WTC11 (cell line): ENCODE measurements at regions not wholly inside any gene's neighbourhood (a gene's known extent, or its start where the extent isn't known, plus 50 kb on each side); places are given as distances from the start of the nearest gene placed in this dataset.

Source experiments
- ATF6 ChIP-seq: sonication (generic); formaldehyde crosslinking; IDR thresholded peaks from 2 replicates; pipeline ENCODE4 v1.8.1; 2023; ENCODE audit warnings: mild to moderate bottlenecking, missing genetic modification reagents
- CREB1 ChIP-seq: sonication (generic); formaldehyde crosslinking; IDR thresholded peaks from 2 replicates; pipeline ENCODE4 v1.8.0; 2023; ENCODE audit warnings: mild to moderate bottlenecking, missing genetic modification reagents
- EMX1 ChIP-seq: fragments of 250-450 bp; sonication (Bioruptor Pico); IDR thresholded peaks from 2 replicates; pipeline ENCODE4 v1.8.0; 2021; ENCODE audit warnings: mild to moderate bottlenecking
- ESRRA ChIP-seq: sonication (generic); formaldehyde crosslinking; IDR thresholded peaks from 2 replicates; pipeline ENCODE4 v1.8.1; 2022; ENCODE audit warnings: mild to moderate bottlenecking, missing genetic modification reagents, borderline replicate concordance
- HMGA2 ChIP-seq: fragments of 250-450 bp; sonication (Bioruptor Pico); IDR thresholded peaks from 2 replicates; pipeline ENCODE4 v1.4.0; 2021; ENCODE audit warnings: mild to moderate bottlenecking, moderate library complexity
- JUN ChIP-seq: sonication (generic); formaldehyde crosslinking; IDR thresholded peaks from 2 replicates; pipeline ENCODE4 v1.8.0; 2023; ENCODE audit warnings: mild to moderate bottlenecking, missing genetic modification reagents
- NR1H2 ChIP-seq: sonication (generic); formaldehyde crosslinking; IDR thresholded peaks from 2 replicates; pipeline ENCODE4 v1.9.0; 2021; ENCODE audit warnings: mild to moderate bottlenecking, moderate library complexity, missing genetic modification reagents
- NR3C1 ChIP-seq: sonication (generic); formaldehyde crosslinking; conservative IDR thresholded peaks from 2 replicates; pipeline ENCODE4 v1.8.1; 2023; ENCODE audit warnings: low read depth, mild to moderate bottlenecking, missing genetic modification reagents
- TEAD1 ChIP-seq: sonication (generic); formaldehyde crosslinking; IDR thresholded peaks from 2 replicates; pipeline ENCODE4 v1.8.0; 2022; ENCODE audit warnings: mild to moderate bottlenecking, missing genetic modification reagents
- TF ChIP-seq, protein P1 (sequence below): sonication (generic); formaldehyde crosslinking; IDR thresholded peaks from 2 replicates; pipeline ENCODE4 v1.8.0; 2023; ENCODE audit warnings: missing genetic modification reagents, mild to moderate bottlenecking, borderline replicate concordance
- TF ChIP-seq, protein P2 (sequence below): fragments of 200-600 bp; IDR thresholded peaks from 2 replicates; pipeline ENCODE4 v1.8.0; 2022; ENCODE audit warnings: antibody characterized with exemption
- TF ChIP-seq, protein P3 (sequence below): sonication (generic); formaldehyde crosslinking; conservative IDR thresholded peaks from 2 replicates; pipeline ENCODE4 v1.8.1; 2022; ENCODE audit warnings: mild to moderate bottlenecking, missing genetic modification reagents
- TF ChIP-seq, protein P4 (sequence below): sonication (generic); formaldehyde crosslinking; IDR thresholded peaks from 2 replicates; pipeline ENCODE4 v1.8.0; 2022; ENCODE audit warnings: mild to moderate bottlenecking, missing genetic modification reagents

- TF ChIP-seq HMGA2 (CRISPR knock-in tag) (no peak), EMX1 (CRISPR knock-in tag) (no peak), ATF6 (CRISPR knock-in tag) (no peak), TEAD1 (CRISPR knock-in tag) (no peak), NR1H2 (no peak), JUN (no peak), NR3C1 (CRISPR knock-in tag) (no peak), ESRRA (CRISPR knock-in tag) (no peak), CREB1 (CRISPR knock-in tag) (no peak)
- TF ChIP-seq, protein P1, sequence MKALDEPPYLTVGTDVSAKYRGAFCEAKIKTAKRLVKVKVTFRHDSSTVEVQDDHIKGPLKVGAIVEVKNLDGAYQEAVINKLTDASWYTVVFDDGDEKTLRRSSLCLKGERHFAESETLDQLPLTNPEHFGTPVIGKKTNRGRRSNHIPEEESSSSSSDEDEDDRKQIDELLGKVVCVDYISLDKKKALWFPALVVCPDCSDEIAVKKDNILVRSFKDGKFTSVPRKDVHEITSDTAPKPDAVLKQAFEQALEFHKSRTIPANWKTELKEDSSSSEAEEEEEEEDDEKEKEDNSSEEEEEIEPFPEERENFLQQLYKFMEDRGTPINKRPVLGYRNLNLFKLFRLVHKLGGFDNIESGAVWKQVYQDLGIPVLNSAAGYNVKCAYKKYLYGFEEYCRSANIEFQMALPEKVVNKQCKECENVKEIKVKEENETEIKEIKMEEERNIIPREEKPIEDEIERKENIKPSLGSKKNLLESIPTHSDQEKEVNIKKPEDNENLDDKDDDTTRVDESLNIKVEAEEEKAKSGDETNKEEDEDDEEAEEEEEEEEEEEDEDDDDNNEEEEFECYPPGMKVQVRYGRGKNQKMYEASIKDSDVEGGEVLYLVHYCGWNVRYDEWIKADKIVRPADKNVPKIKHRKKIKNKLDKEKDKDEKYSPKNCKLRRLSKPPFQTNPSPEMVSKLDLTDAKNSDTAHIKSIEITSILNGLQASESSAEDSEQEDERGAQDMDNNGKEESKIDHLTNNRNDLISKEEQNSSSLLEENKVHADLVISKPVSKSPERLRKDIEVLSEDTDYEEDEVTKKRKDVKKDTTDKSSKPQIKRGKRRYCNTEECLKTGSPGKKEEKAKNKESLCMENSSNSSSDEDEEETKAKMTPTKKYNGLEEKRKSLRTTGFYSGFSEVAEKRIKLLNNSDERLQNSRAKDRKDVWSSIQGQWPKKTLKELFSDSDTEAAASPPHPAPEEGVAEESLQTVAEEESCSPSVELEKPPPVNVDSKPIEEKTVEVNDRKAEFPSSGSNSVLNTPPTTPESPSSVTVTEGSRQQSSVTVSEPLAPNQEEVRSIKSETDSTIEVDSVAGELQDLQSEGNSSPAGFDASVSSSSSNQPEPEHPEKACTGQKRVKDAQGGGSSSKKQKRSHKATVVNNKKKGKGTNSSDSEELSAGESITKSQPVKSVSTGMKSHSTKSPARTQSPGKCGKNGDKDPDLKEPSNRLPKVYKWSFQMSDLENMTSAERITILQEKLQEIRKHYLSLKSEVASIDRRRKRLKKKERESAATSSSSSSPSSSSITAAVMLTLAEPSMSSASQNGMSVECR (CRISPR knock-in tag), result no peak
- TF ChIP-seq, protein P2, sequence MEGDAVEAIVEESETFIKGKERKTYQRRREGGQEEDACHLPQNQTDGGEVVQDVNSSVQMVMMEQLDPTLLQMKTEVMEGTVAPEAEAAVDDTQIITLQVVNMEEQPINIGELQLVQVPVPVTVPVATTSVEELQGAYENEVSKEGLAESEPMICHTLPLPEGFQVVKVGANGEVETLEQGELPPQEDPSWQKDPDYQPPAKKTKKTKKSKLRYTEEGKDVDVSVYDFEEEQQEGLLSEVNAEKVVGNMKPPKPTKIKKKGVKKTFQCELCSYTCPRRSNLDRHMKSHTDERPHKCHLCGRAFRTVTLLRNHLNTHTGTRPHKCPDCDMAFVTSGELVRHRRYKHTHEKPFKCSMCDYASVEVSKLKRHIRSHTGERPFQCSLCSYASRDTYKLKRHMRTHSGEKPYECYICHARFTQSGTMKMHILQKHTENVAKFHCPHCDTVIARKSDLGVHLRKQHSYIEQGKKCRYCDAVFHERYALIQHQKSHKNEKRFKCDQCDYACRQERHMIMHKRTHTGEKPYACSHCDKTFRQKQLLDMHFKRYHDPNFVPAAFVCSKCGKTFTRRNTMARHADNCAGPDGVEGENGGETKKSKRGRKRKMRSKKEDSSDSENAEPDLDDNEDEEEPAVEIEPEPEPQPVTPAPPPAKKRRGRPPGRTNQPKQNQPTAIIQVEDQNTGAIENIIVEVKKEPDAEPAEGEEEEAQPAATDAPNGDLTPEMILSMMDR, result no peak
- TF ChIP-seq, protein P3, sequence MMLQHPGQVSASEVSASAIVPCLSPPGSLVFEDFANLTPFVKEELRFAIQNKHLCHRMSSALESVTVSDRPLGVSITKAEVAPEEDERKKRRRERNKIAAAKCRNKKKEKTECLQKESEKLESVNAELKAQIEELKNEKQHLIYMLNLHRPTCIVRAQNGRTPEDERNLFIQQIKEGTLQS (CRISPR knock-in tag), result no peak
- TF ChIP-seq, protein P4, sequence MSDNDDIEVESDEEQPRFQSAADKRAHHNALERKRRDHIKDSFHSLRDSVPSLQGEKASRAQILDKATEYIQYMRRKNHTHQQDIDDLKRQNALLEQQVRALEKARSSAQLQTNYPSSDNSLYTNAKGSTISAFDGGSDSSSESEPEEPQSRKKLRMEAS, result no peak
Measured at GRCh38 chr18:14026199-14026598, 106.0 kb downstream of the ZNF519 start.
